GM18873 (cell line): ENCODE measurements at regions not wholly inside any gene's neighbourhood (a gene's known extent, or its start where the extent isn't known, plus 50 kb on each side); places are given as distances from the start of the nearest gene placed in this dataset.

Experiments
- ATAC-seq: cut with Tn5 transposase; IDR thresholded peaks from one replicate; pipeline ENCODE4 v1.9.1; 2021; ENCODE audit warnings: mild to moderate bottlenecking, moderate library complexity, moderate number of reproducible peaks; ENCODE audit not compliant: unreplicated experiment, low FRiP score

DNA sequence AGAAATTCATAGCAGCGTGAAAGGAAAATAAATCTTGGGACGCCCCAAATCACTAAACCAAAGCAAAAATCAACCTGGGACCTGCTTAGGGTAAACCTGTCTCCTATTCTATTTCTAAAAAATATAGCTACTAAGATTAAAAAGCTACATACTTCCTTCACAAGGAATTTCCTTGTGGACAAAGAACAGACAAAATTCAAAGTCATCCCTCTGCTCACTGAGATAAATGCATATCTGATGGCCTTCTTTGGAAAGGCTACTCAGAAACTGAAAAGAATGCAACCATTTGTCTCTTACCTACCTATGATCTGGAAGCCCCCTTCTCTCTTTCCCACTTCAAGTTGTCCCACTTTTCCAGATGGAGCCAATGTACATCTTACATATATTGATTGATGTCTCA is 93.0 kb upstream of the CNOT2 start:
- no peak for ATAC-seq

DNA sequence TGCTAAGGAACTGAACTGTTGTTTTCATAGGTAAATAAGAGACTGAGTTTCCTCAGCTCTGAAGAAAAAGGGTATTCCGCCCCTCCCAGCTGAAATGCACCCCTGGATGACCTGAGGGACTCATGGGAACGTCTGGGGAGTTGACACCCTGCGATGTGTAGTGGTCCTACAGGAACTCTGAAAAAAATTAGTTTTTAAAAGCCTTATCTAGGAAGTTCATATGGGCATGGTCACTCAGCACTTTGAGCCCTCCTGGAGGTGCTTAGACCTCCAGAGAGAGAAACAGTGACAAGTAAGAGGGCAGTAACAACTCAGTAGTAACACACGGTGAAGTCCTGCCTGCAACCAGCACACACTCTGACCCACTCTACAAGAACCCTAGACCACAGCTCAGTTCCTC is 91.2 kb upstream of the CNOT2 start:
- no peak for ATAC-seq

DNA sequence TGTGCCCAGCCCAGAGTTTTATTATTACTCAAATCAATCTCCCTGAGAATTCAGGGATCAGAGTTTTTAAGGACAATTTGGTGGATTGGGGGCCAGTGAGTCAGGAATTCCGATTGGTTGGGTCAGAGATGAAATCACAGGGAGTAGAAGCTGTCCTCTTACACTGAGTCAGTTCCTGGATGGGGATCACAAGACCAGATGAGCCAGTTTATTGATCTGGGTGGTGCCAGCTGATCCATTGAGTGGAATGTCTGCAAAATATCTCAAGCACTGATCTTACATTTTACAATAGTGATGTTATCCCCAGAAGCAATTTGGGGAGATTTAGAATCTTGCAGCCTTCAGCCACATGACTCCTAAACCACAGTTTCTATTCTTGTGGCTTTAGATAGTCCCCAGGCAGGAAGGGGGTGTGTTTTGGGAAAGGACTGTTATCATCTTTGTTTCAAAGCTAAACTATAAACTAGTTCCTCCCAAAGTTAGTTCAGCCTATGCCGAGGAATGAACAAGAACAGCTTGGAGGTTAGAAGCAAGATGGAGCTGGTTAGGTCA is 89.1 kb upstream of the CNOT2 start:
- ATAC-seq = no peak

- no peak for ATAC-seq
Measured at GRCh38 chr12:70154960-70155589, 88.2 kb upstream of the CNOT2 start.

DNA sequence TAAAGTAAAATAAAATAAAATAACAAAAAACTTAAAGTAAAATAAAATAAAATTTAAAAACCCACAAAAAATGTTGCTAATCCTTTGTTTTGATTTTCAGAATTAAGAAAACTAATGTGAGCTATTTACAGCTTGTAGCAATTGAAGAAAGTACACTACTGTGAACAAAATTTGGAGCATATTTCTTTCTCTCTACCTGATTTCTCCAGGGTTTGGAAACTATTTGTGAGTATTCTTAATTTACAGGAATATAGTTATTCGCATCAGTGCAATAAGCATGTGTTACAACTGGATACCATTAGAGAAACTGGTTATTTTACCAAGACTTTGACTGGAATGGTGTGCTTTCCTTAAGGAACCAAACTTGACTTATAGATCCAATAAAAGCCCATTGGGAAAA is 86.1 kb upstream of the CNOT2 start:
- ATAC-seq = no peak

DNA sequence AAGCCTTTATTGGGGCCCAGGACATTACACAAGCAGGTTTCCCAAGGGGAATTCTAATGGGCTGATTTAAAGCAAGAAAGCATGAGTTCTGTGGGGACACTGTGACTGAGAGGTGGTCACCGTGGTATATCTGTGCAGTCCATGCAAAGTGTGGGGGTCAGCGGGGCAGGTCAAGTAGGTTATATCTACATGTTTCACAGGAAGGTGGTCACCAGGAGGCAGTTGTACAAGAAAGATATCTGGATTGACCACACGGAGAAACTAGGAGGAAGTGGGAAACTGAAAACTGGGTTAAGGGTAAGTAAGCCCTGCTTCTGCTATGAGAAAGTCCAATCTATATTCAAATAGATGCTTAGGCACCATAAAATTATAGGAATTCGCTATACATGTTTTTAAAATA is 77.8 kb upstream of the CNOT2 start:
- ATAC-seq = no peak

GRCh38 chr12:70176290-70176689 is 66.9 kb upstream of the CNOT2 start:
- no peak for ATAC-seq

DNA sequence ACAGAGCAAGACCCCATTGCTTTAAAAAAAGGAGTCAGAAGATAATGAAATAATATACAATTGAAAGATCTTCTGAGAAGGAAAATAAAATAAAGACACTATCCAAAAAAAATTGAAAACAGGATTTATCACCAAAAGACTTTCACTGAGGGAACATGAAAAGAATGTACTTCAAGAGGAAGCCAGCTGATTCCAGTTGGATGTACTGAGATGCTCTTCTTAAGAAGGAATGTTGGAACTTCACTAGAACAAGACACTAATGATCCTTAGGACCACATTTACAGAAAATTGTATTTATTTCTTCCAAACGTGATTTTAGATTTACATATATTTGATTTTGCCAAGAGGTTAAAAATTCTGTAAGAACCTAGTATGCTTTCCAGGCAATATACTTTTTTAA is 65.6 kb upstream of the CNOT2 start:
- ATAC-seq = no peak

DNA sequence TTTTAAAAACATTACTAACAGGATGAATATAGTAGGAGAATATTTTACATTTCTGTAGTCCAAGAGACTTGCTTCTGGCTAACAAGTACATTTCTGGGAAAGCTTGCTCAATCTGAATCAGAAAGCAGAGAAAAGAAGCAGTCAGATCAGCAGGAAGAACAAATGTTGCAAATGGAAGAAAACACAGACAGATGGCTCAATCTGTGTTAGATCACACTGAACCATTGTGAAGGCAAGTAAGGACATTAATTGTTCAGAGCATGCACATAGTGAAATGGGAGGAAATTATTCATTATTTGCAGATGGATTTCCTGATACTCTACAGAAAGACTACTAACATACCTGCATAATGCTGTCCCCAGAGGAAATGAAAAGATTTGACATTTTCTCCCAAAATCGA is 65.2 kb upstream of the CNOT2 start:
- ATAC-seq = no peak

DNA sequence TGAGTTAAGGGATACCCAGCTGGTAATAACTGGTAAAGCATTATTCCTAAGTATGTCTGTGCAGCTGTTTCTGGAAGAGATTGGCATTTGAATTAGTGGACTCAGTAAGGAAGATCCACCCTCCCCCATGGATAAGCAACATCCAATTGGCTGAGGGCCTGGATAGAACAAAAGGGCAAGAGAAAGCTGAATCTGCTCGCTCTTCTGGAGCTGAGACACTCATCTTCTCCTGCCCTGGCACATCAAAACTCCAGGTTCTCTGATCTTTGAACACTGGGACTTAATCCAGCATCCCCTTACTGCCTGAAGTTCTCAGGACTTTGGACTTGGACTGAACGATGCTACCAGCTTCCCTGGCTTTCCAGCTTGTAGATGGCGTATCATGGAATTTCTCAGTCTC is 63.1 kb upstream of the CNOT2 start:
- no peak for ATAC-seq

GRCh38 chr12:70185301-70185700 is 57.9 kb upstream of the CNOT2 start:
- ATAC-seq = no peak

GRCh38 chr12:70186436-70186835 is 56.8 kb upstream of the CNOT2 start:
- no peak for ATAC-seq

- no peak for ATAC-seq
Measured at GRCh38 chr12:70190262-70191010, 52.8 kb upstream of the CNOT2 start.
